A673 (cell line): ENCODE measurements at regions not wholly inside any gene's neighbourhood (a gene's known extent, or its start where the extent isn't known, plus 50 kb on each side); places are given as distances from the start of the nearest gene placed in this dataset.

Experiments
- BruUV-seq: library from RNA; stranded (reverse); fragments of 400-500 nt; replicated peaks from 2 replicates; lab custom pipeline; 2021; lab: Mats Ljungman, UMichigan
- CTCF ChIA-PET: fragments of 300-600 bp; sonication (Branson Sonifier 250); formaldehyde crosslinking; loops from one replicate; lab custom pipeline; 2022; ENCODE audit warnings: antibody characterized with exemption; lab: Charles Lee
- POLR2A ChIA-PET: fragments of 300-600 bp; sonication (Branson Sonifier 250); formaldehyde crosslinking; loops from one replicate; lab custom pipeline; 2022; ENCODE audit warnings: antibody characterized with exemption; ENCODE audit not compliant: low non-redundant PET; lab: Charles Lee
- DNase-seq: peaks from one replicate; pipeline ENCODE4 v3.0.0-alpha.2; 2015; ENCODE audit warnings: low spot score
- H3K27ac ChIP-seq: fragments of 200-600 bp; sonication (generic); 2 replicates; pipeline ENCODE4 v1.5.1; 2016; ENCODE audit warnings: mixed run types, low read depth, mild to moderate bottlenecking, mixed read lengths, antibody characterized with exemption, low read length; ENCODE audit not compliant: poor library complexity, severe bottlenecking
- H3K27me3 ChIP-seq: fragments of 200-600 bp; sonication (generic); replicated peaks from 2 replicates; pipeline ENCODE4 v1.6.1; 2017; ENCODE audit warnings: mixed run types, low read depth, mild to moderate bottlenecking, mixed read lengths, antibody characterized with exemption, low read length; ENCODE audit not compliant: insufficient read depth, poor library complexity
- H3K36me3 ChIP-seq: fragments of 200-600 bp; sonication (generic); 2 replicates; pipeline ENCODE4 v1.6.1; 2016; ENCODE audit warnings: mixed run types, mild to moderate bottlenecking, mixed read lengths, antibody characterized with exemption, low read length; ENCODE audit not compliant: insufficient read depth, poor library complexity, severe bottlenecking
- H3K4me1 ChIP-seq: fragments of 200-600 bp; sonication (generic); 2 replicates; pipeline ENCODE4 v1.6.1; 2017; ENCODE audit warnings: mixed run types, mild to moderate bottlenecking, mixed read lengths, antibody characterized with exemption, low read length; ENCODE audit not compliant: insufficient read depth, poor library complexity, severe bottlenecking
- H3K4me3 ChIP-seq: fragments of 200-600 bp; sonication (generic); 2 replicates; pipeline ENCODE4 v1.5.1; 2016; ENCODE audit warnings: low read depth, mixed run types, mild to moderate bottlenecking, mixed read lengths, low read length; ENCODE audit not compliant: poor library complexity, severe bottlenecking
- H3K9me3 ChIP-seq: fragments of 200-600 bp; sonication (generic); 2 replicates; pipeline ENCODE4 v1.6.1; 2016; ENCODE audit warnings: mixed run types, low read depth, mild to moderate bottlenecking, mixed read lengths, antibody characterized with exemption, low read length; ENCODE audit not compliant: poor library complexity, severe bottlenecking
- EZH2 ChIP-seq: fragments of 200-600 bp; sonication (generic); IDR thresholded peaks from 2 replicates; pipeline ENCODE4 v1.6.1; 2017; ENCODE audit warnings: borderline replicate concordance, low read depth, mild to moderate bottlenecking, mixed read lengths, antibody characterized with exemption, low read length; ENCODE audit not compliant: poor library complexity, severe bottlenecking
- intact Hi-C: fragments of 100-400 bp; cut with micrococcal nuclease; formaldehyde crosslinking; loops from one replicate; pipeline ENCODE4 v1.10.0; 2022; ENCODE audit not compliant: unreplicated experiment
- TF ChIP-seq, protein P1 (sequence below): fragments of 300-800, 200-600 bp; sonication (generic); conservative IDR thresholded peaks from 2 replicates; pipeline ENCODE4 v1.5.1; 2017; ENCODE audit warnings: low read depth, mild to moderate bottlenecking, antibody characterized with exemption, low read length, moderate library complexity, mixed read lengths

DNA sequence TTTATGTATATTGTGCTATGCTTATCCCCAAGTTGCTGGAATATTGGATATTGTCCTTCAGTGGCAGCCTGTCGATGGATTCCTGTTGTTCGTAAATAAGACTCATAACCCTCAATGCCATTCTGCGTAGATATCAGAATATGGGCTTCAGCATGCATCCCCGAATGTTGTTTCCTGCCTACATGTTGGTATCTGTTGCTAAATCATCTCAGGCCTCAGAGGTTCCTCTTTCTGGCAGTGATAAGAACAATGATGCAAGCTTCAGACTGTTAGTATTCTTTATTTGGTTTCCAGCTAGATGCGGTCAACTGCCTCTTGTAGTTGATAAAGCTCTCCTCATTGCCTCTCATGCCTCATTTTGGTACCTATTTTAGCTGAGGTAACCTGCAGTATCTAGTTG is 2082.6 kb downstream of the MRPL39 start:
- no TSS peak for BruUV-seq
- ChIA-PET POLR2A (no interaction called here), CTCF (no interaction called here)
- Histone ChIP-seq H3K4me3 (no peak overlapping the region), H3K4me1 (no peaks in the 10 kb centered on the region), H3K27ac (no peak overlapping the region), H3K27me3 (no peaks in the 10 kb centered on the region), H3K9me3 (peaks cover 5% of the 10 kb centered on the region), H3K36me3 (no peaks in the 10 kb centered on the region)
- intact Hi-C loops: no loop called here
- no peak for DNase-seq
- TF ChIP-seq, protein P1, sequence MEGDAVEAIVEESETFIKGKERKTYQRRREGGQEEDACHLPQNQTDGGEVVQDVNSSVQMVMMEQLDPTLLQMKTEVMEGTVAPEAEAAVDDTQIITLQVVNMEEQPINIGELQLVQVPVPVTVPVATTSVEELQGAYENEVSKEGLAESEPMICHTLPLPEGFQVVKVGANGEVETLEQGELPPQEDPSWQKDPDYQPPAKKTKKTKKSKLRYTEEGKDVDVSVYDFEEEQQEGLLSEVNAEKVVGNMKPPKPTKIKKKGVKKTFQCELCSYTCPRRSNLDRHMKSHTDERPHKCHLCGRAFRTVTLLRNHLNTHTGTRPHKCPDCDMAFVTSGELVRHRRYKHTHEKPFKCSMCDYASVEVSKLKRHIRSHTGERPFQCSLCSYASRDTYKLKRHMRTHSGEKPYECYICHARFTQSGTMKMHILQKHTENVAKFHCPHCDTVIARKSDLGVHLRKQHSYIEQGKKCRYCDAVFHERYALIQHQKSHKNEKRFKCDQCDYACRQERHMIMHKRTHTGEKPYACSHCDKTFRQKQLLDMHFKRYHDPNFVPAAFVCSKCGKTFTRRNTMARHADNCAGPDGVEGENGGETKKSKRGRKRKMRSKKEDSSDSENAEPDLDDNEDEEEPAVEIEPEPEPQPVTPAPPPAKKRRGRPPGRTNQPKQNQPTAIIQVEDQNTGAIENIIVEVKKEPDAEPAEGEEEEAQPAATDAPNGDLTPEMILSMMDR: no peak
- no peak for TF ChIP-seq EZH2

DNA sequence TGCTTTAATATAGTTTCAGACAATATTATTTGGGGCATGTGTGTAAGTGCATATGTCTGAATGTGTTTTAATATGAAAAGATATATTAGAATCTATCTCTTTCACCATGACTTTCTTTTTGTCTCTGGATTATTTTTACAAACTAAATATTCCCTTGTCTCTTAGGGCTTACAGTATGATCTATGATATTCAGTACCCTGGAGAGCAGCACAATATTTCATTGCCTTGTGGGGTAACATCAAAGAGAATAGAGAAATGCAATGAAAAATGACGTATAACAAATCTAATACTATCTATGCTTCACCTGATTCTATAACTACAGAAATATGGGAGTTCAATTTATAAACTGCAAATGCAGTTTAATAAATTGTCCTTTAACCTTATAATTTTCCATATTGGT is 2084.5 kb downstream of the MRPL39 start:
- H3K27ac ChIP-seq: no peak overlapping the region
- no peaks in the 10 kb centered on the region for H3K27me3 ChIP-seq
- no peaks in the 10 kb centered on the region for H3K4me1 ChIP-seq
- TF ChIP-seq EZH2: no peak
- TF ChIP-seq, protein P1: no peak
- CTCF ChIA-PET: no interaction called here
- BruUV-seq: no TSS peak
- H3K9me3 ChIP-seq: peaks cover 4% of the 10 kb centered on the region
- peak; percentile 0 for DNase-seq
- POLR2A ChIA-PET: no interaction called here
- intact Hi-C loops: no loop called here
- H3K4me3 ChIP-seq: no peak overlapping the region
- no peaks in the 10 kb centered on the region for H3K36me3 ChIP-seq

DNA sequence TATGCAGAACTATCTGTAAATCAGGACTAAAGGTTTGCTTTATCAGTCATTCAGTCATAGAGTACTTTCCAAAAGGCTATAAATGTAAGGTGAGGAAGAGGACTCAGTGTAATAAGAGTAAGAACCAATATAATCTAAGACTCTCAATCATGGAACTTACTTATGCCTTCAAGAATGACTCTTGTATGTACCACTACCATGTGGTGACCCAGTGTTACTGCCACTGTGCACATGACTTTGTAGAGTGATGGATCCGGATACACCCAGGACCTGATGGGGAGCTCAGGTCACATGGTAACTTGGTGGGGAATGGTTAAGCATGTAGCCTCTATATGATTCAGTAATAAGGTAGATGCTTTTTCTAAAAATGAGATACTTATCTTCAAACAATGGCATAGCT is 2099.8 kb downstream of the MRPL39 start:
- TF ChIP-seq, protein P1: no peak
- no peak for TF ChIP-seq EZH2
- no peaks in the 10 kb centered on the region for H3K36me3 ChIP-seq
- no peaks in the 10 kb centered on the region for H3K4me1 ChIP-seq
- ChIA-PET CTCF (no interaction called here), POLR2A (no interaction called here)
- no peak overlapping the region for H3K4me3 ChIP-seq
- no peaks in the 10 kb centered on the region for H3K9me3 ChIP-seq
- DNase-seq: no peak
- no TSS peak for BruUV-seq
- H3K27me3 ChIP-seq: no peaks in the 10 kb centered on the region
- no peak overlapping the region for H3K27ac ChIP-seq
- intact Hi-C loops: no loop called here
